ENCODE measurements at regions not wholly inside any gene's neighbourhood (a gene's known extent, or its start where the extent isn't known, plus 50 kb on each side); places are given as distances from the start of the nearest gene placed in this dataset.
A peak's percentile ranks its signal among the peaks of the same experiment; 100 is the strongest.

GRCh38 chr3:72345237-72345878 is 502.9 kb downstream of the SHQ1 start:
- DNase-seq: no peak

- DNase-seq: no peak
Measured at GRCh38 chr3:72344647-72345046, 503.6 kb downstream of the SHQ1 start.

GRCh38 chr3:72344236-72344635 is 504.0 kb downstream of the SHQ1 start:
- no peak for DNase-seq

GRCh38 chr3:72343078-72343477 is 505.2 kb downstream of the SHQ1 start:
- DNase-seq: no peak

GRCh38 chr3:72342450-72342849 is 505.8 kb downstream of the SHQ1 start:
- no peak for DNase-seq

- DNase-seq: no peak
Measured at GRCh38 chr3:72341920-72342319, 506.3 kb downstream of the SHQ1 start.

GRCh38 chr3:72341380-72341770 is 506.9 kb downstream of the SHQ1 start:
- DNase-seq: no peak

GRCh38 chr3:72340476-72341379 is 507.5 kb downstream of the SHQ1 start:
- no peak for DNase-seq

- no peak for DNase-seq
Measured at GRCh38 chr3:72340056-72340455, 508.2 kb downstream of the SHQ1 start.

- DNase-seq: no peak
Measured at GRCh38 chr3:72339670-72340030, 508.6 kb downstream of the SHQ1 start.

GRCh38 chr3:72338942-72339669 is 509.1 kb downstream of the SHQ1 start:
- peak in 18 of 51 donors; percentile 6 to 63 (median 36) for DNase-seq

GRCh38 chr3:72338082-72338941 is 509.9 kb downstream of the SHQ1 start:
- DNase-seq: peak in 1 of 51 donors; percentile 40

GRCh38 chr3:72337480-72337855 is 510.8 kb downstream of the SHQ1 start:
- DNase-seq: no peak

GRCh38 chr3:72336821-72337479 is 511.3 kb downstream of the SHQ1 start:
- peak in 13 of 51 donors; percentile 9 to 66 (median 30) for DNase-seq

GRCh38 chr3:72336114-72336651 is 512.1 kb downstream of the SHQ1 start:
- DNase-seq: no peak

GRCh38 chr3:72335458-72336095 is 512.7 kb downstream of the SHQ1 start:
- peak in 1 of 51 donors; percentile 35 for DNase-seq

GRCh38 chr3:72334681-72335457 is 513.4 kb downstream of the SHQ1 start:
- peak in 47 of 51 donors; percentile 11 to 93 (median 74) for DNase-seq

GRCh38 chr3:72332689-72333088 is 515.6 kb downstream of the SHQ1 start:
- DNase-seq: no peak

- DNase-seq: no peak
Measured at GRCh38 chr3:72332036-72332435, 516.2 kb downstream of the SHQ1 start.
